ENCODE measurements at regions not wholly inside any gene's neighbourhood (a gene's known extent, or its start where the extent isn't known, plus 50 kb on each side); places are given as distances from the start of the nearest gene placed in this dataset.
"Not testable (repeated sequence)": the region's sequence is repeated elsewhere in the genome, so short reads cannot be mapped to it uniquely, and the experiment has no call there.

GRCh38 chr13:60837806-60838205 is 440.8 kb downstream of the TDRD3 start:
- Mint-ChIP-seq H3K4me3 (no peak overlapping the region), H3K9me3 (peaks cover 10% of the 10 kb centered on the region), H3K36me3 (ENCODE audit: low read depth) (no peaks in the 10 kb centered on the region), H3K27ac (no peak overlapping the region), H3K4me1 (no peaks in the 10 kb centered on the region), H3K27me3 (ENCODE audit: insufficient read depth) (no peaks in the 10 kb centered on the region)
- Histone ChIP-seq H3K9me3 (ENCODE audit: control insufficient read depth, low read length) (no peaks in the 10 kb centered on the region), H3K9ac (ENCODE audit: extremely low read depth, low read length, poor library complexity, severe bottlenecking) (no peak overlapping the region), H3K4me3 (ENCODE audit: low read length) (no peak overlapping the region), H3K27me3 (ENCODE audit: control insufficient read depth, insufficient read depth, low read length, poor library complexity, severe bottlenecking) (no peaks in the 10 kb centered on the region), H3K4me1 (ENCODE audit: control insufficient read depth, insufficient read depth, low read length) (no peaks in the 10 kb centered on the region), H3K27ac (ENCODE audit: low read depth, low read length) (no peak overlapping the region), H3K36me3 (ENCODE audit: control insufficient read depth, insufficient read depth, low read length) (no peaks in the 10 kb centered on the region)
- no peak for TF ChIP-seq CTCF (conservative IDR thresholded peaks at IDR 0.05)
- 86% methylated on average over 1 of the region's 1 CpG; no CpG with 5 or more reads in 1 of the 2 experiments for WGBS, 2 experiments (ENCODE audit: insufficient coverage in 1 of 2, insufficient read length in 1 of 2)
- no peak for DNase-seq

DNA sequence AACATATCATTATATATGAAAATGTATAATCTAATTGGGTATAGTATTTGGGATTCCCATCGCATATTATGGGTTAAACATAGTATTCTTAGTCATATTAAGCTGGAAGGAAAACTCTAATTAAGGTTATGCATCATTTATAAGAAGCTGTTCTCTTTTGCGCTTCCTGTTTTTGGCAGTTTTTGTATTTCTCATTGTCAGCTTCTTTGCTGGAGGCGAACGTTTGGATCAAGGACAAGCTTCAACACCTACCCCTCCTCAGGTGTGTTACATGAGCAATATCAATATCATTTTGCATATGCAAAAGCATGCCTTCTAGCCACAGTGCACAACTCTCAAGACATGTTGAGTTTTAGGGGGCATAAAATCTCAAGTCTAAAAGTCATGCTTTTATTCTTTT is 439.8 kb downstream of the TDRD3 start:
- Histone ChIP-seq H3K36me3 (ENCODE audit: control insufficient read depth, insufficient read depth, low read length) (no peaks in the 10 kb centered on the region), H3K27ac (ENCODE audit: low read depth, low read length) (no peak overlapping the region), H3K4me3 (ENCODE audit: low read length) (no peak overlapping the region), H3K4me1 (ENCODE audit: control insufficient read depth, insufficient read depth, low read length) (no peaks in the 10 kb centered on the region), H3K9ac (ENCODE audit: extremely low read depth, low read length, poor library complexity, severe bottlenecking) (no peak overlapping the region), H3K9me3 (ENCODE audit: control insufficient read depth, low read length) (no peaks in the 10 kb centered on the region), H3K27me3 (ENCODE audit: control insufficient read depth, insufficient read depth, low read length, poor library complexity, severe bottlenecking) (no peaks in the 10 kb centered on the region)
- Mint-ChIP-seq H3K9me3 (peaks cover 18% of the 10 kb centered on the region), H3K36me3 (ENCODE audit: low read depth) (no peaks in the 10 kb centered on the region), H3K4me1 (no peaks in the 10 kb centered on the region), H3K27ac (no peak overlapping the region), H3K4me3 (no peak overlapping the region), H3K27me3 (ENCODE audit: insufficient read depth) (no peaks in the 10 kb centered on the region)
- DNase-seq: no peak
- TF ChIP-seq CTCF (conservative IDR thresholded peaks at IDR 0.05): no peak
- WGBS, 2 experiments (ENCODE audit: insufficient coverage in 1 of 2, insufficient read length in 1 of 2): 96 to 100% methylated on average over 2 to 4 of the region's 4 CpGs

DNA sequence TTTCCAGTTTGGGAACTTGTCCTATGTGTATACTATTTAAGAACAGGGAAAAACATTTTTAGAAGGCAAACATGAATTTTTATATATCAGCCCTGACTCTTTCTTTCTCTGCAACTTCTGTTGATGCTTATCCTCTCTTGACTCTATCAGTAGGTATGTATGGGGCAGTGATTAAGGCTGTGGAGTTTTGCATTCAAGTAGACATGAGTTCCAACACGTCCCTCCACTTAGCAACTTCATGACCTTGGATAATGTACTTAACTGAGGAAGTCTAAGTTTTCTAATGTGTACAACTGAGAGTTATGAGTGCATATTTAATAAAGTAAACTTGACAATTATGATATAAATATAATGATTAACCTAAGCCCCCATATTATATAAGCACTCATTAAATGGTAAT is 414.6 kb downstream of the TDRD3 start:
- Mint-ChIP-seq H3K27me3 (ENCODE audit: insufficient read depth) (no peaks in the 10 kb centered on the region), H3K4me1 (no peaks in the 10 kb centered on the region), H3K36me3 (ENCODE audit: low read depth) (no peaks in the 10 kb centered on the region), H3K9me3 (no peaks in the 10 kb centered on the region), H3K27ac (no peak overlapping the region), H3K4me3 (no peak overlapping the region)
- no peaks in the 10 kb centered on the region for H3K27me3 ChIP-seq (ENCODE audit: control insufficient read depth, insufficient read depth, low read length, poor library complexity, severe bottlenecking)
- no peak for DNase-seq
- WGBS, 2 experiments (ENCODE audit: insufficient coverage in 1 of 2, insufficient read length in 1 of 2): 100% methylated on average over 1 of the region's 1 CpG; no CpG with 5 or more reads in 1 of the 2 experiments
- no peaks in the 10 kb centered on the region for H3K4me1 ChIP-seq (ENCODE audit: control insufficient read depth, insufficient read depth, low read length)
- H3K36me3 ChIP-seq (ENCODE audit: control insufficient read depth, insufficient read depth, low read length): no peaks in the 10 kb centered on the region
- H3K27ac ChIP-seq (ENCODE audit: low read depth, low read length): no peak overlapping the region
- no peak overlapping the region for H3K9ac ChIP-seq (ENCODE audit: extremely low read depth, low read length, poor library complexity, severe bottlenecking)
- no peak for TF ChIP-seq CTCF (conservative IDR thresholded peaks at IDR 0.05)
- H3K9me3 ChIP-seq (ENCODE audit: control insufficient read depth, low read length): no peaks in the 10 kb centered on the region
- H3K4me3 ChIP-seq (ENCODE audit: low read length): no peak overlapping the region

GRCh38 chr13:60805640-60806039 is 408.6 kb downstream of the TDRD3 start:
- H3K4me1 Mint-ChIP-seq; H3K27me3 ChIP-seq (ENCODE audit: control insufficient read depth, insufficient read depth, low read length, poor library complexity, severe bottlenecking); H3K27me3 Mint-ChIP-seq (ENCODE audit: insufficient read depth); DNase-seq; H3K9ac ChIP-seq (ENCODE audit: extremely low read depth, low read length, poor library complexity, severe bottlenecking); H3K9me3 ChIP-seq (ENCODE audit: control insufficient read depth, low read length); H3K27ac ChIP-seq (ENCODE audit: low read depth, low read length); H3K4me3 ChIP-seq (ENCODE audit: low read length); H3K4me3 Mint-ChIP-seq; H3K36me3 Mint-ChIP-seq (ENCODE audit: low read depth); H3K36me3 ChIP-seq (ENCODE audit: control insufficient read depth, insufficient read depth, low read length); H3K4me1 ChIP-seq (ENCODE audit: control insufficient read depth, insufficient read depth, low read length); H3K27ac Mint-ChIP-seq: not testable (repeated sequence)
- 92 to 100% methylated on average over 2 to 13 of the region's 13 CpGs for WGBS, 2 experiments (ENCODE audit: insufficient coverage in 1 of 2, insufficient read length in 1 of 2)
- H3K9me3 Mint-ChIP-seq: peaks cover 18% of the 10 kb centered on the region

All from endodermal cell (in vitro differentiated cells).